IMR-90 (cell line): ENCODE measurements at regions not wholly inside any gene's neighbourhood (a gene's known extent, or its start where the extent isn't known, plus 50 kb on each side); places are given as distances from the start of the nearest gene placed in this dataset.

ENCODE experiments used
- ATAC-seq: fragments of 200-7000 bp; cut with Tn5 transposase; 2 replicates; pipeline ENCODE4 v1.9.1; 2020; ENCODE audit warnings: low read depth, mild to moderate bottlenecking, moderate library complexity
- BruUV-seq: library from RNA; stranded (reverse); fragments of 400-500 nt; replicated peaks from 2 replicates; lab custom pipeline; 2021; lab: Mats Ljungman, UMichigan
- CTCF ChIA-PET: fragments of 300-600 bp; formaldehyde crosslinking; extraction: SDS; loops from one replicate; lab custom pipeline; 2021; ENCODE audit warnings: antibody characterized with exemption; lab: Yijun Ruan, JAX
- POLR2A ChIA-PET: fragments of 300-600 bp; sonication (Branson Sonifier 250); formaldehyde crosslinking; loops from one replicate; lab custom pipeline; 2022; ENCODE audit warnings: antibody characterized with exemption; ENCODE audit not compliant: unreplicated experiment; lab: Charles Lee
- DNase-seq: peaks from one replicate; pipeline ENCODE4 v3.0.0; 2013
- H2AFZ ChIP-seq: replicated peaks from 2 replicates; pipeline ENCODE3; 2013; ENCODE audit warnings: low read length, mild to moderate bottlenecking; ENCODE audit not compliant: poor library complexity
- H2AK5ac ChIP-seq: 2 replicates; pipeline ENCODE4 v1.6.1; 2013; ENCODE audit warnings: low read depth, low read length, inconsistent platforms
- H2AK9ac ChIP-seq: replicated peaks from 2 replicates; pipeline ENCODE3; 2013; ENCODE audit warnings: mild to moderate bottlenecking, low read depth, low read length, moderate library complexity; ENCODE audit not compliant: poor library complexity
- H2BK120ac ChIP-seq: 2 replicates; pipeline ENCODE4 v1.6.1; 2013; ENCODE audit warnings: low read depth, low read length, inconsistent platforms
- H2BK15ac ChIP-seq: 3 replicates; pipeline ENCODE4 v1.6.1; 2013; ENCODE audit warnings: low read depth, low read length, inconsistent platforms
- H2BK20ac ChIP-seq: 2 replicates; pipeline ENCODE4 v1.6.1; 2013; ENCODE audit warnings: low read depth, mild to moderate bottlenecking, inconsistent platforms, low read length, moderate library complexity
- H2BK5ac ChIP-seq: 2 replicates; pipeline ENCODE4 v1.6.1; 2013; ENCODE audit warnings: mild to moderate bottlenecking, low read depth, low read length, inconsistent platforms; ENCODE audit not compliant: poor library complexity, severe bottlenecking
- H3K14ac ChIP-seq: replicated peaks from 2 replicates; pipeline ENCODE4 v1.6.1; 2013; ENCODE audit warnings: low read depth, low read length, inconsistent platforms
- H3K18ac ChIP-seq: 2 replicates; pipeline ENCODE4 v1.6.1; 2013; ENCODE audit warnings: low read depth, low read length, control low read depth
- H3K23ac ChIP-seq: 2 replicates; pipeline ENCODE4 v1.6.1; 2013; ENCODE audit warnings: low read depth, low read length, inconsistent platforms
- H3K27ac ChIP-seq: 2 replicates; pipeline ENCODE4 v1.5.1; 2013; ENCODE audit warnings: mild to moderate bottlenecking, control low read depth, low read length; ENCODE audit not compliant: insufficient read depth
- H3K27me3 ChIP-seq: 2 replicates; pipeline ENCODE4 v1.6.1; 2013; ENCODE audit warnings: low read length; ENCODE audit not compliant: control insufficient read depth, insufficient read depth
- H3K36me3 ChIP-seq: 2 replicates; pipeline ENCODE4 v1.6.1; 2013; ENCODE audit warnings: low read length, mixed read lengths; ENCODE audit not compliant: control insufficient read depth, insufficient read depth
- H3K4ac ChIP-seq: 2 replicates; pipeline ENCODE4 v1.6.1; 2013; ENCODE audit warnings: low read depth, low read length, inconsistent platforms
- H3K4me1 ChIP-seq: 2 replicates; pipeline ENCODE4 v1.6.1; 2013; ENCODE audit warnings: low read length, mixed read lengths; ENCODE audit not compliant: control insufficient read depth, insufficient read depth
- H3K4me2 ChIP-seq: 2 replicates; pipeline ENCODE4 v1.6.1; 2013; ENCODE audit warnings: low read depth, mild to moderate bottlenecking, control low read depth, low read length, moderate library complexity
- H3K4me3 ChIP-seq: 2 replicates; pipeline ENCODE4 v1.5.1; 2013; ENCODE audit warnings: low read depth, mild to moderate bottlenecking, control low read depth, low read length, moderate library complexity; ENCODE audit not compliant: insufficient read depth
- H3K56ac ChIP-seq: 2 replicates; pipeline ENCODE4 v1.6.1; 2013; ENCODE audit warnings: low read length, inconsistent platforms; ENCODE audit not compliant: insufficient read depth; ENCODE audit errors: extremely low read depth
- H3K79me1 ChIP-seq, 2 experiments: 2 replicates each; pipeline ENCODE4 v1.6.1; 2013; ENCODE audit warnings: low read length in 2 of 2, inconsistent platforms in 1 of 2, low read depth in 1 of 2
- H3K9ac ChIP-seq: 2 replicates; pipeline ENCODE4 v1.6.1; 2013; ENCODE audit warnings: low read depth, low read length, control low read depth
- H3K9me1 ChIP-seq: 2 replicates; pipeline ENCODE4 v1.6.1; 2013; ENCODE audit warnings: low read length, inconsistent platforms; ENCODE audit not compliant: insufficient read depth
- H3K9me3 ChIP-seq: 2 replicates; pipeline ENCODE4 v1.6.1; 2013; ENCODE audit warnings: low read length; ENCODE audit not compliant: control insufficient read depth, insufficient read depth
- H4K20me1 ChIP-seq: 2 replicates; pipeline ENCODE4 v1.6.1; 2013; ENCODE audit warnings: low read length, inconsistent platforms; ENCODE audit not compliant: insufficient read depth
- H4K5ac ChIP-seq: 2 replicates; pipeline ENCODE4 v1.6.1; 2013; ENCODE audit warnings: mild to moderate bottlenecking, low read depth, low read length, control low read depth
- H4K8ac ChIP-seq, 2 experiments: 2 replicates each; pipeline ENCODE4 v1.6.1; 2013; ENCODE audit warnings: low read depth in 2 of 2, low read length in 2 of 2, control low read depth in 1 of 2, inconsistent platforms in 1 of 2
- H4K91ac ChIP-seq: 2 replicates; pipeline ENCODE4 v1.6.1; 2013; ENCODE audit warnings: low read depth, low read length, inconsistent platforms; ENCODE audit not compliant: insufficient read depth
- CHD1 ChIP-seq: IDR thresholded peaks from 2 replicates; pipeline ENCODE4 v1.6.1; 2012; ENCODE audit warnings: low read depth, low read length, improper control_type of control experiment
- POLR2A ChIP-seq: IDR thresholded peaks from 2 replicates; pipeline ENCODE4 v1.6.1; 2012; ENCODE audit warnings: mild to moderate bottlenecking, low read depth, low read length
- RAD21 ChIP-seq: IDR thresholded peaks from 2 replicates; pipeline ENCODE4 v1.6.1; 2012; ENCODE audit warnings: low read length, improper control_type of control experiment
- RCOR1 ChIP-seq: IDR thresholded peaks from 2 replicates; pipeline ENCODE4 v1.6.1; 2012; ENCODE audit warnings: mild to moderate bottlenecking, low read length, improper control_type of control experiment; ENCODE audit not compliant: insufficient replicate concordance
- dilution Hi-C: fragments of 300-500 bp; cut with HindIII; formaldehyde crosslinking; loops from one replicate; pipeline ENCODE4 v1.14.3; 2018; ENCODE audit warnings: low sequenced_read_pairs; ENCODE audit not compliant: unreplicated experiment
- in situ Hi-C: fragments of 300-500 bp; cut with MboI; formaldehyde crosslinking; loops from 3 replicates; pipeline ENCODE4 v1.14.3; 2019; ENCODE audit warnings: low sequenced_read_pairs, inconsistent platforms, mixed read lengths
- intact Hi-C: fragments of 100-400 bp; cut with micrococcal nuclease; formaldehyde crosslinking; loops from 2 replicates; pipeline ENCODE4 v1.10.0; 2022
- TF ChIP-seq, protein P1 (sequence below): fragments of 150-350 bp; IDR thresholded peaks from 2 replicates; pipeline ENCODE4 v1.6.1; 2016; ENCODE audit warnings: low read depth, mild to moderate bottlenecking, low read length, moderate library complexity, borderline replicate concordance

DNA sequence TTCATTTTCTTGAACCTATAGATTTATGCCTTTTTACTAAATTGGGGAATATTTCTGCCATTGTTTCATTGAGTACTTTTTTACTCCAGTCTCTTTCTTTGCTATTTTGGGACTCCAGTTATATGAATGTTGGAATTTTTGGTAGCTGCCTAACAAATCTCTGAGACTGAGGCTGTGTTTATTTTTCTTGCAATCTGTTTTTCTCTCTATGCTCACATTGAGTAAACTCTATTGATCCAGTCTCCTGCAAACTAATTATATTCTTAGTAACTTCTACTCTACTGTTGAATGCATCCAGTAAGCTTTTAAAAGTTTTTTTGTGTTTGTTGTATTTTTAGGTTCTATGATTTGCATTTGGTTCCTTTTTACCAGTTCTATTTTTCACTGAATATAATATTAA lies 903.4 kb upstream of the GJE1 start:
- Histone ChIP-seq H4K8ac (no peak overlapping the region), H3K27me3 (no peaks in the 10 kb centered on the region), H3K14ac (no peak overlapping the region), H4K20me1 (no peaks in the 10 kb centered on the region), H3K9ac (no peak overlapping the region), H3K4me2 (no peak overlapping the region), H2AK5ac (no peak overlapping the region), H3K4me1 (no peaks in the 10 kb centered on the region), H3K9me1 (no peaks in the 10 kb centered on the region), H2BK120ac (no peak overlapping the region), H3K9me3 (0 out of 2 replicates have a peak, but pooled peaks cover 2% of the 10 kb centered on the region), H4K5ac (no peak overlapping the region), H4K91ac (no peak overlapping the region), H3K56ac (no peak overlapping the region), H2BK5ac (no peak overlapping the region), H2AFZ (no peak overlapping the region), H3K23ac (no peak overlapping the region), H3K4me3 (no peak overlapping the region), H3K27ac (no peak overlapping the region), H3K18ac (no peak overlapping the region), H2AK9ac (no peak overlapping the region), H3K79me1 (no peaks in the 10 kb centered on the region), H3K4ac (no peak overlapping the region), H2BK15ac (no peak overlapping the region), H2BK20ac (no peak overlapping the region), H3K36me3 (no peaks in the 10 kb centered on the region)
- intact Hi-C loops: no loop called here
- in situ Hi-C loops: no loop called here
- DNase-seq: no peak
- ATAC-seq: no peak
- TF ChIP-seq CHD1: no peak
- TF ChIP-seq, protein P1, sequence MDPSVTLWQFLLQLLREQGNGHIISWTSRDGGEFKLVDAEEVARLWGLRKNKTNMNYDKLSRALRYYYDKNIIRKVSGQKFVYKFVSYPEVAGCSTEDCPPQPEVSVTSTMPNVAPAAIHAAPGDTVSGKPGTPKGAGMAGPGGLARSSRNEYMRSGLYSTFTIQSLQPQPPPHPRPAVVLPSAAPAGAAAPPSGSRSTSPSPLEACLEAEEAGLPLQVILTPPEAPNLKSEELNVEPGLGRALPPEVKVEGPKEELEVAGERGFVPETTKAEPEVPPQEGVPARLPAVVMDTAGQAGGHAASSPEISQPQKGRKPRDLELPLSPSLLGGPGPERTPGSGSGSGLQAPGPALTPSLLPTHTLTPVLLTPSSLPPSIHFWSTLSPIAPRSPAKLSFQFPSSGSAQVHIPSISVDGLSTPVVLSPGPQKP: no peak
- TF ChIP-seq RCOR1: no peak
- no peak for TF ChIP-seq POLR2A
- no peak for TF ChIP-seq RAD21
- POLR2A ChIA-PET: no interaction called here
- CTCF ChIA-PET: no interaction called here
- no TSS peak for BruUV-seq
- dilution Hi-C loops: no loop called here
